ENCODE measurements at regions not wholly inside any gene's neighbourhood (a gene's known extent, or its start where the extent isn't known, plus 50 kb on each side); places are given as distances from the start of the nearest gene placed in this dataset.

- Histone ChIP-seq H3K79me2 (ENCODE audit: insufficient read depth, low read length) (no peaks in the 10 kb centered on the region), H3K4me2 (ENCODE audit: insufficient read depth, insufficient read length, low read length) (peak overlapping the region; percentile 42), H2BK5ac (ENCODE audit: insufficient read length, low read length) (no peak overlapping the region), H4K8ac (replicated peaks; ENCODE audit: insufficient read length, low read depth, low read length) (no peak overlapping the region), H2BK15ac (ENCODE audit: low read depth, low read length) (no peak overlapping the region), H4K91ac (ENCODE audit: insufficient read length, low read depth, low read length) (no peak overlapping the region), H3K23ac (ENCODE audit: insufficient read length, low read depth, low read length) (no peak overlapping the region), H2BK20ac (ENCODE audit: low read depth, low read length, poor library complexity, severe bottlenecking) (no peak overlapping the region), H3K4me1 (ENCODE audit: insufficient read depth, low read length) (peaks cover 5% of the 10 kb centered on the region; the same call in 1 of the 2 replicates), H3K14ac (ENCODE audit: insufficient read depth, low read length) (no peak overlapping the region), H3K27me3 (ENCODE audit: insufficient read depth, low read length) (no peaks in the 10 kb centered on the region), H4K20me1 (ENCODE audit: control insufficient read depth, insufficient read depth, insufficient read length) (no peaks in the 10 kb centered on the region), H3K9ac (ENCODE audit: extremely low read depth, insufficient read length, low read length) (no peak overlapping the region), H3T11ph (ENCODE audit: low read length) (no peak overlapping the region), H3K4ac (ENCODE audit: low read depth, low read length) (no peak overlapping the region), H3K27ac (ENCODE audit: insufficient read length, low read depth, low read length) (peak overlapping the region; percentile 72), H2BK12ac (ENCODE audit: insufficient read length, low read depth, low read length) (no peak overlapping the region), H2BK120ac (ENCODE audit: low read depth, low read length, poor library complexity, severe bottlenecking) (no peak overlapping the region), H3K9me3 (ENCODE audit: control insufficient read depth, low read depth, low read length) (no peaks in the 10 kb centered on the region), H2AFZ (ENCODE audit: low read length) (no peak overlapping the region), H3K18ac (ENCODE audit: insufficient read length, low read depth, low read length) (no peak overlapping the region), H3K23me2 (ENCODE audit: insufficient read length, low read depth, low read length, poor library complexity, severe bottlenecking) (no peaks in the 10 kb centered on the region), H3K79me1 (ENCODE audit: insufficient read depth, low read depth, low read length, poor library complexity, severe bottlenecking) (no peaks in the 10 kb centered on the region), H4K5ac (ENCODE audit: insufficient read length, low read depth, low read length) (no peak overlapping the region), H2AK5ac (ENCODE audit: insufficient read length, low read length) (no peak overlapping the region), H3K56ac (ENCODE audit: insufficient read length, low read depth, low read length) (no peak overlapping the region)
- peak overlapping the region in 1 of 2 experiments; percentile 55; a peak in 3 of 5 replicates for H3K4me3 Mint-ChIP-seq
- H3K36me3 Mint-ChIP-seq (ENCODE audit: insufficient read depth in 1 of 3, low read depth in 3 of 3): peaks cover 0 to 8% (median 2%) of the 10 kb centered on the region in 3 experiments; a peak in 3 of 7 replicates
- WGBS (ENCODE audit: extremely low coverage, insufficient read length, low lambda C conversion rate): no CpG with 5 or more reads among the region's 3 CpGs
- no peaks in the 10 kb centered on the region for H3K27me3 Mint-ChIP-seq (ENCODE audit: low read depth)
- TF ChIP-seq CTCF (conservative IDR thresholded peaks at IDR 0.05): no peak
- H3K27ac Mint-ChIP-seq: peak overlapping the region; percentile 91 to 98 (median 97)
- no peaks in the 10 kb centered on the region; a peak in 2 of 5 replicates for H3K9me3 Mint-ChIP-seq
- peaks cover 23 to 37% of the 10 kb centered on the region in 2 experiments for H3K4me1 Mint-ChIP-seq
- peak; percentile 43 for DNase-seq
These were observed 231.4 kb downstream of the PAX1 start for GRCh38 chr20:21936720-21937380.

Data from H9 (cell line).